ENCODE measurements at regions not wholly inside any gene's neighbourhood (a gene's known extent, or its start where the extent isn't known, plus 50 kb on each side); places are given as distances from the start of the nearest gene placed in this dataset.

- Histone ChIP-seq H3K4me1 (ENCODE audit: control insufficient read depth, extremely low read depth, insufficient read depth, low read length) (no peaks in the 10 kb centered on the region), H3K9me3 (replicated peaks; ENCODE audit: control insufficient read depth, insufficient read depth, low read length) (no peaks in the 10 kb centered on the region), H3K9me1 (replicated peaks; ENCODE audit: control insufficient read depth, extremely low read depth, insufficient read depth, low read length) (no peaks in the 10 kb centered on the region), H4K20me1 (replicated peaks; ENCODE audit: control insufficient read depth, extremely low read depth, insufficient read depth, low read length) (no peaks in the 10 kb centered on the region), H3K36me3 (ENCODE audit: control insufficient read depth in 2 of 2, extremely low read depth in 1 of 2, insufficient read depth in 2 of 2, low read length in 2 of 2) (no peaks in the 10 kb centered on the region), H2AFZ (ENCODE audit: low read depth, low read length) (no peak overlapping the region), H3K4me3 (replicated peaks in 1 of 3; ENCODE audit: insufficient read depth in 1 of 3, low read depth in 1 of 3, low read length in 3 of 3) (no peak overlapping the region), H3K9ac (replicated peaks; ENCODE audit: extremely low read depth, insufficient read depth, low read length) (no peak overlapping the region), H3K27ac (ENCODE audit: insufficient read depth, low read depth, low read length) (no peak overlapping the region), H3K27me3 (ENCODE audit: control insufficient read depth in 2 of 2, insufficient read depth in 2 of 2, low read length in 2 of 2) (no peaks in the 10 kb centered on the region), H3K4me2 (ENCODE audit: insufficient read depth, low read length) (no peak overlapping the region), H3K79me2 (ENCODE audit: control insufficient read depth, insufficient read depth, low read length) (no peaks in the 10 kb centered on the region)
- FAIRE-seq = no peak
- ChIA-PET CTCF (no interaction called here), POLR2A (no interaction called here)
- TF ChIP-seq GATA2 (IDR thresholded peaks at IDR 0.05; ENCODE audit: insufficient read depth, insufficient read length, low read depth, low read length) (no peak), POLR2A (IDR thresholded peaks at IDR 0.05; ENCODE audit: low read depth, low read length) (no peak), MYC (IDR thresholded peaks at IDR 0.05; ENCODE audit: low read depth, low read length) (no peak), POLR2AphosphoS5 (IDR thresholded peaks at IDR 0.05; ENCODE audit: insufficient read depth, low read depth, low read length) (no peak), MAX (IDR thresholded peaks at IDR 0.05; ENCODE audit: insufficient read depth, insufficient read length) (no peak), JUN (IDR thresholded peaks at IDR 0.05; ENCODE audit: borderline replicate concordance, insufficient read depth, insufficient read length, low read depth) (no peak), FOS (IDR thresholded peaks at IDR 0.05; ENCODE audit: borderline replicate concordance, insufficient read depth, low read length) (no peak), EZH2 (IDR thresholded peaks at IDR 0.05; ENCODE audit: borderline replicate concordance, low read depth, low read length, severe bottlenecking) (no peak)
- TF ChIP-seq, protein P1, sequence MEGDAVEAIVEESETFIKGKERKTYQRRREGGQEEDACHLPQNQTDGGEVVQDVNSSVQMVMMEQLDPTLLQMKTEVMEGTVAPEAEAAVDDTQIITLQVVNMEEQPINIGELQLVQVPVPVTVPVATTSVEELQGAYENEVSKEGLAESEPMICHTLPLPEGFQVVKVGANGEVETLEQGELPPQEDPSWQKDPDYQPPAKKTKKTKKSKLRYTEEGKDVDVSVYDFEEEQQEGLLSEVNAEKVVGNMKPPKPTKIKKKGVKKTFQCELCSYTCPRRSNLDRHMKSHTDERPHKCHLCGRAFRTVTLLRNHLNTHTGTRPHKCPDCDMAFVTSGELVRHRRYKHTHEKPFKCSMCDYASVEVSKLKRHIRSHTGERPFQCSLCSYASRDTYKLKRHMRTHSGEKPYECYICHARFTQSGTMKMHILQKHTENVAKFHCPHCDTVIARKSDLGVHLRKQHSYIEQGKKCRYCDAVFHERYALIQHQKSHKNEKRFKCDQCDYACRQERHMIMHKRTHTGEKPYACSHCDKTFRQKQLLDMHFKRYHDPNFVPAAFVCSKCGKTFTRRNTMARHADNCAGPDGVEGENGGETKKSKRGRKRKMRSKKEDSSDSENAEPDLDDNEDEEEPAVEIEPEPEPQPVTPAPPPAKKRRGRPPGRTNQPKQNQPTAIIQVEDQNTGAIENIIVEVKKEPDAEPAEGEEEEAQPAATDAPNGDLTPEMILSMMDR (IDR thresholded peaks at IDR 0.05; ENCODE audit: extremely low read depth in 1 of 2, insufficient read depth in 1 of 2, low read depth in 1 of 2, low read length in 2 of 2) = no peak
- BruUV-seq (replicated peaks) = no TSS peak
- DNase-seq (ENCODE audit: low read depth, low spot score) = no peak
- dilution Hi-C loops (cut with MboI; ENCODE audit: extremely low pct_ligation_motif_present, low sequenced_read_pairs) (no loop called here), intact Hi-C loops (cut with micrococcal nuclease) (no loop called here)
Measured at GRCh38 chr17:72223866-72224291, 103.1 kb downstream of the SOX9 start.
